Activated CD4-positive, alpha-beta T cell treated with anti-CD3 and anti-CD28 coated beads, Interleukin-2, amount 50 U/mL, for 1 hour (primary cell): ENCODE measurements at regions not wholly inside any gene's neighbourhood (a gene's known extent, or its start where the extent isn't known, plus 50 kb on each side); places are given as distances from the start of the nearest gene placed in this dataset.
"Not testable (repeated sequence)": the region's sequence is repeated elsewhere in the genome, so short reads cannot be mapped to it uniquely, and the experiment has no call there.

ENCODE experiments used
- DNase-seq: peaks from one replicate; pipeline ENCODE4 v3.0.0-alpha.2; 2020

- DNase-seq = no peak
Observed at GRCh38 chr5:56410696-56411095, 177.6 kb upstream of the ANKRD55 start.

- DNase-seq = no peak
Observed at GRCh38 chr5:56409331-56410190, 176.4 kb upstream of the ANKRD55 start.

GRCh38 chr5:56406838-56407237 is 173.7 kb upstream of the ANKRD55 start:
- DNase-seq = no peak

- DNase-seq = no peak
Observed at GRCh38 chr5:56406221-56406620, 173.1 kb upstream of the ANKRD55 start.

- DNase-seq = no peak
Observed at GRCh38 chr5:56405116-56405908, 172.2 kb upstream of the ANKRD55 start.

- no peak for DNase-seq
Observed at GRCh38 chr5:56402266-56403220, 169.4 kb upstream of the ANKRD55 start.

DNA sequence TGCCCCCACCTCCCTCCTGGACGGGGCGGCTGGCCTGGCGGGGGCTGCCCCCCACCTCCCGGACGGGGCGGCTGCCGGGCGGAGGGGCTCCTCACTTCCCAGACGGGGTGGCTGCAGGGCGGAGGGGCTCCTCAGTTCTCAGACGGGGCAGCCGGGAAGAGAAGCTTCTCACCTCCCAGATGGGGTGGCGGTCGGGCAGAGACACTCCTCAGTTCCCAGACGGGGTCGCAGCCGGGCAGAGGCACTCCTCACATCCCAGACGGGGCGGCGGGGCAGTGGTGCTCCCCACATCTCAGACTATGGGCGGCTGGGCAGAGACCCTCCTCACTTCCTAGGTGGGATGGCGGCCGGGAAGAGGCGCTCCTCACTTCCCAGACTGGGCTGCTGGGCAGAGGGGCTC is 164.7 kb upstream of the ANKRD55 start:
- DNase-seq = not testable (repeated sequence)

DNA sequence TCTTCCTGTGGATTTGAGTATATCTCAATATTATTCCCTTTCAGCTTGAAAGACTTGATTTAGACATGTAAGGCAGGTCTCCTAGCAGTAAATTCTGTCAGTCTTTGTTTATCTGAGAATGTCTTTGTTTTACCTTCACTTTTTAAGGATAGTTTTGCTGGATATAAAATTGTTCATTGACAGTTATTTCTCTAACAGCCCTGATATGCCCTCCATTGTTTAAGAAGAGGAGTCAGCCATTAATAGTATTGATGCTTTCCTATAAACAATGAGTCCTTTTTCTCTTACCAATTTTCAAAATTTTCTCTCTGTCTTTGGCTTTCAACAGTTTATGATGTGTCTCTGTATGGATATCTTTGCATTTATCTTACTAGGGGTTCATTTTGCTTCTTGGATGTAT is 163.5 kb upstream of the ANKRD55 start:
- DNase-seq = no peak

DNA sequence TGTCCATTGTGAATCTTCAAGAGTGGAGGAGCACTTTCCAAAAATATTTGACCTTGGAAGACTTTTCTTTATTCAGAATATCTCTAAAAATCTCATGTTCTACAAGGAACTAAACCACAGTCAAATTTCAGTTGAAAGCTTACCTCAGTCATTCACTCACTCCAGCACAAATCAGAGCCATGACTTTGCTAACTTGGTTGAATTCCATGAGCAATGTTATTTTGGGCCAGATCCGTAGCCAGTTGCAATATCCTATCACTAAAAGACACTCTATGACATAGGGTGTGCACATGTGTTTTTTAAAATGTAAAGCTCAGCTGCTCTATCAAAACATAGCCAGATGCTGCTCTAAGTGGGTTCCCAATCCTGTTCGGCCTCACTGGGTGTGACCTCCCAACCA is 156.1 kb upstream of the ANKRD55 start:
- DNase-seq = no peak

GRCh38 chr5:56388229-56388985 is 155.3 kb upstream of the ANKRD55 start:
- no peak for DNase-seq

- no peak for DNase-seq
Observed at GRCh38 chr5:56386046-56386445, 152.9 kb upstream of the ANKRD55 start.

- DNase-seq = no peak
Observed at GRCh38 chr5:56384186-56384585, 151.1 kb upstream of the ANKRD55 start.

- DNase-seq = no peak
Observed at GRCh38 chr5:56383761-56384160, 150.6 kb upstream of the ANKRD55 start.

DNA sequence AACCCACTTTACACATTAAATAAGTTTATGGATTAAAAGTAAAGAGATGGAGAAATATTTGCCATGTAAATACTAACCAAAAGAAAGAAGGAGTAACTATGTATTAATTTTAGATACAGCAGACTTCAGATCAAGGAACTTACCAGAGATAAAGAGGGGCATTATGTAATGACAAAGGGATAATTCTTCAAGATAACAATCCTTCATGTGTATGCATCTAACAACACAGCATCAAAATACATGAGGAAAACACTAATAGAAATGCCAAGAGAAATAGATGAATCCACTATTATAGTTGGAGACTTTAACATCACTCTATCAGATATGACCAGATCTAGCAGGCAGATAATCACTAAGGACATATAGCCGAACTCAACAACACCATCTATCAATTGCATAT is 149.8 kb upstream of the ANKRD55 start:
- no peak for DNase-seq

DNA sequence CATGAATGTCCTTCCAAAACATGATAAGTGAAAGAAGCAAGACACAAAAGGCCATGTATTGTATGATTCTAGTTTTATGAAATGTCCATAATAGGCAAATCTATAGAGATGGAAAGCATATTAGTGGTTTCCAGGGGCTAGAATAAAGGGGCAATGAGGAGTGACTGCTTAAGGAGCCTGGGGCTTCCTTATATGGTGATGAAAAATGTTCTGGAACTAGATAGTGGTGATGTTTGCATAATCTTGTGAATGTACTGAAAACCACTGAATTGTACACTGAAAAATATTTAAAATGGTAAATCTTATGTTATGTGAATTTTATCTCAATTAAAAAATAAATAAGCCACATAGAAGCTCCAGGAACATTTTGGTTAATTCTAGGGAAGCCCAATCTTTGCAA is 144.4 kb upstream of the ANKRD55 start:
- DNase-seq = no peak

GRCh38 chr5:56376128-56376527 is 143.0 kb upstream of the ANKRD55 start:
- DNase-seq = no peak

- DNase-seq = no peak
Observed at GRCh38 chr5:56375011-56375410, 141.9 kb upstream of the ANKRD55 start.

- not testable (repeated sequence) for DNase-seq
Observed at GRCh38 chr5:56372491-56372890, 139.4 kb upstream of the ANKRD55 start.

- no peak for DNase-seq
Observed at GRCh38 chr5:56369361-56369811, 136.3 kb upstream of the ANKRD55 start.

GRCh38 chr5:56367748-56368147 is 134.6 kb upstream of the ANKRD55 start:
- no peak for DNase-seq

- no peak for DNase-seq
Observed at GRCh38 chr5:56366986-56367385, 133.9 kb upstream of the ANKRD55 start.

DNA sequence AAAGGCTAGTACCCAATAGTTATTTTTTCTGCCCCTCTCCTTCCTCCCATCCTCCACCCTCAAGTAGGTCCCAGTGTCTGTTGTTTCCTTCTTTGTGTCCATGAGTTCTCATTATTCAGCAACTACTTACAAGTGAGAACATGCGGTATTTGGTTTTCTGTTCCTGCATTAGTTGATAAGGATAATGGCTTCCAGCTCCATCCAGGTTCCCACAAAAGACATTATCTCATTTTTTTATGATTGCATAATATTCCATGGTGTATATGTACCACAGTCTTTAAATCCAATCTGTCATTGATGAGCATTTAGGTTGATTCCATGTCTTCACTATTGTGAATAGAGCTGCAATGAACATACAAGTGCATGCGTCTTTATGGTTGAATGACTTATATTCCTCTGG is 128.3 kb upstream of the ANKRD55 start:
- DNase-seq = no peak
